ENCODE measurements at regions not wholly inside any gene's neighbourhood (a gene's known extent, or its start where the extent isn't known, plus 50 kb on each side); places are given as distances from the start of the nearest gene placed in this dataset.
"Not testable (repeated sequence)": the region's sequence is repeated elsewhere in the genome, so short reads cannot be mapped to it uniquely, and the experiment has no call there.

DNA sequence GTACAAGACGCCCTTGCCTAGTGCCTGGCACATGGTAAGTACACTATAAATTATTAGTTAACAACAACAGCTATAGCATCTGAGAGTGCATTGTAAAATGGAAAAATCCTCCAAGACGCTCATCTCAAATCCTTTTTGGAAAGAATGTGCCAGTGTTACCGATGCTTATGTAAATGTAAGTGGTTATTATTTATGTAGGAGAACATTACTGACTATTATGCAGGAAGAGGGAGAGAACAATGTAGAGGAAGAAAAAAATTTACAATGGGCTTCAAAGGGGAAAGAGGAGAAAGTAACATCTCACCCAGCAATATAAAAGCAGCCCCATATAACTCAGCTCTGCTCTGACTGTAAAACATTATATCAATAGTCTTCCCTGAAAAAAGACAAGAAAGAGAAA is 155.3 kb upstream of the LPP start:
- H3K4me1 Mint-ChIP-seq, result peaks cover 76% of the 10 kb centered on the region
- H3K4me3 Mint-ChIP-seq, result no peak overlapping the region
- H3K27ac Mint-ChIP-seq, result peak overlapping the region; percentile 50
- H3K36me3 Mint-ChIP-seq, result no peaks in the 10 kb centered on the region
- H3K9me3 Mint-ChIP-seq, result peaks cover 4% of the 10 kb centered on the region
- no peak for ATAC-seq
- no peak for DNase-seq (ENCODE audit: low spot score in 2 of 2)

DNA sequence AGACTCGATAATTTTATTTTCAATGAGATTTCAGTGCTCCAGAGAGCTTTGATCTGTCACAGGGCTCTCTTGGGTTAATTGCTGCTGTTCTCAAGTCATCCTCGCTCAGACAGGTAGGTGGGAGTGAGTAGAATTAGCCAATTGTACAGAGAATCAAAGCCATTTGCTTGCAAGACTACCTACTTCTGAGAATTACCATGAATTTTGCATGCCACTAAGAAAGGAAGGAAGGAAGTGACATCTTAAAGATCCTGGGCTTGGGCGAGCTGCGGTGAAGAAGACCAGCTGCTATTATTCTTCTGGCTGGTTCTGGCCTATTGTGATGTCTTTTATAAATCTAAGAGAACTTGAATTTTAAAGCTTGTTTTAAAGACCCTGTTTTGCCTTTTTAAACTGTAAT is 154.1 kb upstream of the LPP start:
- peaks cover 64% of the 10 kb centered on the region for H3K4me1 Mint-ChIP-seq
- peak overlapping the region; percentile 71 for H3K4me3 Mint-ChIP-seq
- H3K27ac Mint-ChIP-seq, result peak overlapping the region; percentile 98
- peaks cover 4% of the 10 kb centered on the region for H3K9me3 Mint-ChIP-seq
- peak; percentile 88 for ATAC-seq
- no peak for DNase-seq (ENCODE audit: low spot score in 2 of 2)
- H3K36me3 Mint-ChIP-seq, result no peaks in the 10 kb centered on the region

DNA sequence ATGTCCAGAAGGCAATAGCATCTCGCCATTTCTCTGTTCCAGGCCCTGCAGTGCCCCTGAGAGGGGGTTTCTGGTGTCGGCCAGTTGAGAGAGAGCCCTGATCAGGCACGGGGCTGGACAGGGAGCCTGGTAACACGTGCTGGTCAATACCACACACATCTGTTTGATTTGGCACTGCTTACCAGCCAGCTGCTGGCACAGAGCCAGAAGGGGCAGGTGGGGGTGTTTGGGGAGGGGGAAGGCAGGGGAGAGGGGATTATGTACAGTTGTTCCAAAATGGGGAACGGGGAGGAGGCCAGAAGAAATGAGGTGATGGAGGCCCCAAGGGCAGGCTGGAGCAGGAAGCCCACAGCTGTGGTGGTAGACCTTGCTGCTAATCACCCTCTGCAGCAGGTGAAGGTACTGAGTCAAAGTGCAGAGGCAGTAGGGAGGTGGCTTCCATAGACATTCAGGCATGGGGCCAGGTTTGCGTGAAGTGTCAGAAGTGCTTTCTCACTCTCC is 153.5 kb upstream of the LPP start:
- peak overlapping the region; percentile 71 for H3K4me3 Mint-ChIP-seq

DNA sequence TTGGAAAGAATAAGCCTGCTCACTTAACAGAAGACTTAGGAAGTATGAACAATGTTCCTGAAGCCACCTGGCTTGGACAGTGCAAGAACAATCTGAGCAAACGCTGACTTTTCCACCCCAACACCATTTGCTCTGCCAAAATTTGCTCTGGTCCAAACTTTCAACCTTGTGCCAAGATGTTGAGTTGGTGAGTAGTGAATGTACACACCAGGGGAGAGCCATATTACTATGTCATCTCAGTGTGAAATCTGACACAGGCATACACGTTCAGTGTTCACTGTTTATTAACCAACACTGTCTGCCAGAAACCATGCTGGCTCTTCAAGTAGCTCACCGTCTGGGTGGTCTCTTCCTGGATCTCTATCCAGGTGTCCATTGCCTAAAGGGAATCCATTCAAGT is 152.9 kb upstream of the LPP start:
- H3K36me3 Mint-ChIP-seq, result no peaks in the 10 kb centered on the region
- peaks cover 4% of the 10 kb centered on the region for H3K9me3 Mint-ChIP-seq
- peak overlapping the region; percentile 98 for H3K27ac Mint-ChIP-seq
- H3K4me1 Mint-ChIP-seq, result peaks cover 56% of the 10 kb centered on the region
- ATAC-seq (no peak), DNase-seq (ENCODE audit: low spot score in 2 of 2) (no peak)
- H3K4me3 Mint-ChIP-seq, result peak overlapping the region; percentile 71

More for the DNA sequence above, 153.5 kb upstream of the LPP start:
- Mint-ChIP-seq H3K36me3 (no peaks in the 10 kb centered on the region), H3K9me3 (peaks cover 4% of the 10 kb centered on the region), H3K4me1 (peaks cover 58% of the 10 kb centered on the region), H3K27ac (peak overlapping the region; percentile 98)
- ATAC-seq, result peak; percentile 75
- no peak for DNase-seq (ENCODE audit: low spot score in 2 of 2)

DNA sequence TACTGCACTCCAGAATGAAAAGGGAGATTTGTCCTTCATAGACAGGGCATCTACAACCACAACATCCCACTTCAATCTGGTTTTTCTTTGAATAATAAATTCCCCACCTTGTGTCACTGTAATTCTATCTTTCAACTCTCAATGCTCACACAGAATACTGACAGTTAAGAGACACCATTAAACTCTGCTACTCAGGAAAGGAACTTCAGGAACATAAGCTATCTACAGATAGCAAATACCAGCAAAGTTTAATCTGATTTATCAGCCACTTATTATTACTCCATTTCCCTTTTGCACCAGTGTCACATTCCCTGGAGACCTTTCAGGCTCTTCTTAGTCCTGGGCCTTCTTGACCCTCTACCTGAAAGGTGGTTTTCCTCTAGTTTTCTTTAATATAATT is 152.0 kb upstream of the LPP start:
- ATAC-seq (no peak), DNase-seq (ENCODE audit: low spot score in 2 of 2) (no peak)
- Mint-ChIP-seq H3K4me1 (peaks cover 47% of the 10 kb centered on the region), H3K27ac (no peak overlapping the region), H3K36me3 (no peaks in the 10 kb centered on the region), H3K4me3 (no peak overlapping the region), H3K9me3 (peaks cover 4% of the 10 kb centered on the region)

DNA sequence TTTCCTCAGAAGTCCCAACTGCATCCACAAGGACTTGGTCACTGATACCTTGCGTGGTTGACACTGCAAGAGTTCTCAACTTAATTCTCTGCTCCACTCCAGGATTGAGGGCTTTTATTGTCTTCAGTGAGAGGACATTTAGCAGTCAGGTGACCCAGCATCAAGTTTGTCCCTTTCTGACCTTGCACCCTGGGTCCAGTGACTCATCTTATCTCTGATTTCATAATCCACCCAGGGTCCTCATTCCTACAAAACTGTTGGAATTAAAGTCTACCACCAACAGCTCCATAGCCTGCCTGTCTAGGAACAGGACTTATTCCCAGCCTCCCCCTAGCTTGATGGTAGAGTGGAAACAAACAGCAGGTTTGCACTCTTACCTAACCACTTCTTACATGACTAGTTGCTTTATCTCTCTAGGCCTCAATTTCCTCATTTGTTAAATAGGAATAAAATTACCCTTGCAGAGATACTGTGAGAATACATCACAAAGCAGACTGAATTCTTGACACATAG is 151.3 kb upstream of the LPP start:
- no peak for DNase-seq (ENCODE audit: low spot score in 2 of 2)
- no peak for ATAC-seq
- H3K9me3 Mint-ChIP-seq, result peaks cover 4% of the 10 kb centered on the region
- H3K36me3 Mint-ChIP-seq, result no peaks in the 10 kb centered on the region
- H3K4me3 Mint-ChIP-seq, result no peak overlapping the region
- peaks cover 46% of the 10 kb centered on the region for H3K4me1 Mint-ChIP-seq
- peak overlapping the region; percentile 7 for H3K27ac Mint-ChIP-seq

DNA sequence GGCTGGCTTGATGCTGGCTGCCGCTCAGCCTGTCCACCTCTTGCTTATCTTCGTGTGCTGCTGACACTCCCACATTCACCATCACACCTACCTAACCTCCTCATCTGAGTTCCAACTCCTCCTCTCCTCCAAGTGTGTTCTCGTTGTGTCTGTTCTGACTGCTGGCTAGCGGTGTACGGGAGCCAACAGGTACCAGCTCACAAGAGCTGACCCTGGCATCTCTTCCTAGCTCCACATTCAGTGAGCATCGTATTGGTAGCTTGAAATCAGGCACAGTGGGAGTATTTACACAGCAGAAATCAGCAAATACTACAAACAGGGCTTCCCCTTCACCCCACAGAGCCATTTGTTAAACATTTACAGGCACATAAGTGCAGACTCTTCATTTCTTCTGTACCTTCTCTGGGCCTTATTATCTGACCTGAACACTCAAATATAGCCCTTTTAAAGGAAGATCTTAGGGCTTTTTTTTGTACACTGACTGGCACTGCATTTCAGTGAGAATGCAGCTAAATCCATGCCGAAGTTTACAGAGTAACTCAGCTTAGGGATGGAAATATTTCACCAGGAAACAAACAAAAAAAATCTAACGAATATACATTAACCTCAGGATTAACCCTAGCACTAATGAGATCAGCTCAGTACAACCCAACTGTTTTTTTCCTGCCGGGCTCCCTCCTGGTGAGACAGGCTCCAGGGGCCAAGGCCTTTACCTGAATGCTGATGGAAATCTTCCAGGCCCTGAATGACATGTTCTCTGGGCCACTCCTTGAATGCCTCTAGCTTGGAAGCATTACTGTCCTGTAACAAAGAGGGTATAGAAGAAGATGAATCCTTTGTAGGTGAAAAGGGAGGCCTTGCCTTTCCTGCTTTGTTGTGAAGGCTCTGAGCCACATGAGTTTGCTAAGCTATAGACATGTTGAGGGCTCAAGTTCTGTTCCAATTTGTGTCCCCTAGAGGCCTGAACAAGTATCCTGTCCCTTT is 150.5 kb upstream of the LPP start:
- H3K27ac Mint-ChIP-seq, result peak overlapping the region; percentile 7
- DNase-seq (ENCODE audit: low spot score in 2 of 2) (no peak), ATAC-seq (no peak)
- H3K4me3 Mint-ChIP-seq, result no peak overlapping the region
- H3K36me3 Mint-ChIP-seq, result no peaks in the 10 kb centered on the region
- H3K9me3 Mint-ChIP-seq, result peaks cover 4% of the 10 kb centered on the region
- H3K4me1 Mint-ChIP-seq, result peaks cover 44% of the 10 kb centered on the region

DNA sequence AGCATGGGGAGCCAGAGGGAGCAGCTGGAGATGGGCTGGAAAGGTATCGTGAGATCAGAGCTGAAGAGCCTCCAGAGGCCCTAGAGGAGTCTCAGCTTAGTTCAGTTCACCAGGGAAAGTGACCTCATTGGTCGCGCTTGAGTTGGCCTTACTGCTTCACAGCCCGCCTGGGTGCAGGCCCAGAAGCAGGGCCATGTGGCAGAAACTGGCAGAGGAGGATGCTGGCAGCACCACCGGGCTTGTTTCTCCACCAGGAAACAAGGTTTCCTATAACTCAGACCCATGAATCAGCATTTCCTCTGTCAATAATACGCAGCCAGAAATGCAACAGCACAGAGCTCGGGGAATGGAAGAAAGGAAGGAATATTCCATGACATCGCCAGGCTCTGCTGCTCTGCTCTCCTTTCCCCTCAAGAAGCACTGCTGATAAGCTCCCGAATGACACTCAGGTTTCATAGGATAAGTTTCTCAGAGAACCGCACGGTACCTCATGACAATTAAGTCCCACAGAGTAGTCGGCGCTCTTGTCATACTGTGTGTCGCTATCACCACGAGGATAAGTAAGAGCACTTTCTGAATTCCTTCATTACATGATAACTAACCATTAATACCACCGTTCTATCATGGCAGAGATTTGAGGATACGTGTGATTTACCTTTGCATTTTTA is 147.1 kb upstream of the LPP start:
- Mint-ChIP-seq H3K27ac (no peak overlapping the region), H3K4me1 (peaks cover 23% of the 10 kb centered on the region), H3K4me3 (no peak overlapping the region), H3K9me3 (peaks cover 2% of the 10 kb centered on the region), H3K36me3 (no peaks in the 10 kb centered on the region)
- no peak for ATAC-seq
- DNase-seq (ENCODE audit: low spot score in 2 of 2), result no peak

DNA sequence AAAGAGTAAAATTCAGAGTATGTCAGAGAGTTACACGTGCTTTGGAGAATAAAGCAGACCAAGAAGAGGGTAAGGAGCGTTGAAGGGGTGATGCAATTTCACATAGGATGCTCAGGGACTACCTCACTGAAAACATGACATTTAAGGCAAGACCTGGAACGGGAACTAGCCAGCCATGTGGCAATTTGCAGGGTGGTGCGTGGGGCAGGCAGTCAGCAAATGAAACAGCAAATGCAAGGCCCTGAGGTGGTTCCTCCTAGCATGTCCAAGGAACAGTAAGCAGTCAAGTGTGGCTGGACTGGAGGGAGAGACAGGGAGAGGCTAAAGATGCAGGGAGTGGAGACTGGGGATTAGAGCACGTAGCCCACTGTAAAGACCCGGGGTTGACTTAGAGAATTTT is 146.1 kb upstream of the LPP start:
- Mint-ChIP-seq H3K9me3 (peaks cover 2% of the 10 kb centered on the region), H3K36me3 (no peaks in the 10 kb centered on the region), H3K4me3 (no peak overlapping the region), H3K27ac (no peak overlapping the region), H3K4me1 (peaks cover 16% of the 10 kb centered on the region)
- no peak for ATAC-seq
- DNase-seq (ENCODE audit: low spot score in 2 of 2), result no peak

DNA sequence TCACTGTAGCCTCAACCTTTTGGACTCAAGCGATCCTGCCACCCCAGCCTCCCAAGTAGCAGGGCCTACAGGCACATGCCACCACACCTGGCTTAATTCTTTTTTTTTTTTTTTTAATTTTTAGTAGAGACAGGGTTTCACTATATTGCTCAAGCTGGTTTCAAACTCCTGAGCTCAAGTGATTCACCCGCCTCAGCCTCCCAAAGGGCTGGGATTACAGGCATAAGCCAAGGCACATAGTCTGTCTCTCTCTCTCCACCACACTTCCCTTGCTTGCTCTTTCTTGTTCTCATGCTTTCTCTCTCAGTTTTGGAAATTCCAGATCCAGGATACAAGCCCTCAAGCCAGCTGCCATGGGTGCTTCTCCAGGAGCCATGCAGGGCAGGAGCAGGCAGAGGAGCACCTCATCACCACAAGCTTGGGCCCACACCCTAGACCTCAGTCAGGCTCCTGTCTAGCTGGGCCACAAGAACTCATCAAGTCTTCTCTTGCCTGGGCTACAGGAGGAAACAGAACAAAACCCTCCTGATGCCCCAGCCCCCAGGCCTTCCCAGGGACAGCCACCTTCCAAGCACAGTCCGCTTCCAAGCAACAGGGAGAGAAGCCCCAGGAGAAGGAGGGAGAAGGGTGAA is 145.3 kb upstream of the LPP start:
- Mint-ChIP-seq H3K36me3 (no peaks in the 10 kb centered on the region), H3K4me1 (peaks cover 10% of the 10 kb centered on the region), H3K9me3 (peaks cover 2% of the 10 kb centered on the region), H3K4me3 (no peak overlapping the region), H3K27ac (peak overlapping the region; percentile 16)
- no peak for ATAC-seq
- no peak for DNase-seq (ENCODE audit: low spot score in 2 of 2)

DNA sequence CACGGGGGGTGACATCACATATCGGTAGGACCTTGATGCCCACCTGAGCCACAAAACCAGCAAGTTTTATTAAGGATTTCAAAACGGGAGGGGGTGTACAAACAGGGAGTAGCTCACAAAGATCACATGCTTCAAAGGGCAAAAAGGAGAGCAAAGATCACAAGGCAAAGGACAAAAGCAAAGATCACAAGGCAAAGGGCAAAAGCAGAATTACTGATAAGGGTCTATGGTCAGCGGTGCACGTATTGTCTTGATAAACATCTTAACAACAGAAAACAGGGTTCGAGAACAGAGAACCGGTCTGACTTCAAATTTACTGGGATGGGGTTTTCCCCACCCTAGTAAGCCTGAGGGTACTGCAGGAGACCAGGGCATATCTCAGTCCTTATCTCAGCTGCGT is 143.5 kb upstream of the LPP start:
- no peak overlapping the region for H3K4me3 Mint-ChIP-seq
- no peaks in the 10 kb centered on the region for H3K36me3 Mint-ChIP-seq
- no peak overlapping the region for H3K27ac Mint-ChIP-seq
- DNase-seq (ENCODE audit: low spot score in 2 of 2) (no peak), ATAC-seq (no peak)
- H3K4me1 Mint-ChIP-seq, result peaks cover 10% of the 10 kb centered on the region
- H3K9me3 Mint-ChIP-seq, result peaks cover 2% of the 10 kb centered on the region

DNA sequence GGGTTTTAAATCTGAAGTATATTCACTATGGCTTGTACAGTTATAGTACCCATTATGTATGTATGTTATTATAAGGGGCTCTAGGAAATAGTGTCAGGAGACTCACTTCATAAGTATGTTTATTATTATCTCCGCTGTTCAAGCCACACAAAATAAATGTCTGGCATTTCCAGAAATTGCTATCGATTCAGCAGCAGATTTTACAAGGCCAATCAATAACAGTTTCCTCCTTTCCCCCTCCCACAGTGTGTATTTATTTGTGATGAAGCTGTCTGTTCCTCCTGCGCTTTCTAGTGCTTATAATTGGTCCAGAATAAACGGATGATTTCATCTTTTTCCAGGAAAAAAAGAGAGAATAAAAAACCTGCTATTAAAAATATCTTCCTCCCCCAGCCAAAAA is 134.2 kb upstream of the LPP start:
- DNase-seq (ENCODE audit: low spot score in 2 of 2) (no peak), ATAC-seq (no peak)
- Mint-ChIP-seq H3K9me3 (no peaks in the 10 kb centered on the region), H3K4me3 (no peak overlapping the region), H3K4me1 (no peaks in the 10 kb centered on the region), H3K27ac (no peak overlapping the region), H3K36me3 (no peaks in the 10 kb centered on the region)

DNA sequence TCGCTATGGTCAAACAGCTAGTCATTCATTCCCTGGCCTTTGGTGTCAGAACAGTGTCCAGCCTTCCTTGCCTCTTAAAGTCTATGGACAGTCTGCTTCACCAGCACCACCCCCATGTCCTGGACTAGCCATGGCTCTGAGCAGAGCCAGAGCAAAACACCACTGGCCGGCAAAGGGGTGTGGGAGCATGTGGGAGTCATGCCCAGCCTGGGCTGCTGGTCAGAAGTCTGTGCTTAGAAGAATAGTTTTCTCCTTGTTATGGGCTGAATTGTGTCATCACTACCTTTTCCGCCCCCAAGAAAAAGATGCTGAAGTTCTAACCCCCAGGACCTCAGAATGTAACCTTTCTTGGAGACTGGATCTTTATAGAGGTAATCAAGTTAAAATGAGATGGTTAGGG is 132.9 kb upstream of the LPP start:
- H3K9me3 Mint-ChIP-seq, result no peaks in the 10 kb centered on the region
- H3K36me3 Mint-ChIP-seq, result no peaks in the 10 kb centered on the region
- DNase-seq (ENCODE audit: low spot score in 2 of 2) (no peak), ATAC-seq (no peak)
- peak overlapping the region; percentile 43 for H3K27ac Mint-ChIP-seq
- no peak overlapping the region for H3K4me3 Mint-ChIP-seq
- H3K4me1 Mint-ChIP-seq, result no peaks in the 10 kb centered on the region

DNA sequence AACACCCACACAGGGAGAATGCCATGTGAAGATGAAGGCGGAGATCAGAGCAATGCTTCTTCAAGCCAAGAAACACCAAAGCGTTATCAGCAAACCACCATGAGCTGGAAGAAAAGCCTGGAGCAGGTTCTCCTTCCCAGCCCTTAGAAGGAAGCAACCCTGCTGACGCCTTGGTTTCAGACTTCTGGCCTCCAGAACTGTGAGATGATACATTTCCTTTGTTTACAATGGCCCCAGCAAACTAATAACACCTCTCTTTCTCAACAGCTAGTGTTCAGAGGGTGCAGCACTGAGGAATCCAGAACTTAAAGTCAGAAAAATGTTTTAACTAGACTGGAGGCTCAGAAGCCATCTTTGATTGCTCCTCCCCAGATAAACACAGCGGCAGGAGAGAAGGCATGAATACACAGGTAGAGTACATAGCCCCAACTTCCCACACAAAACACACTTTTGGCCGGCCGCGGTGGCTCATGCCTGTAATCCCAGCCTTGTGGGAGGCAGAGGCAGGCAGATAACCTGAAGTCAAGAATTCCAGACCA is 132.4 kb upstream of the LPP start:
- H3K36me3 Mint-ChIP-seq, result no peaks in the 10 kb centered on the region
- no peaks in the 10 kb centered on the region for H3K9me3 Mint-ChIP-seq
- ATAC-seq, result no peak
- no peak for DNase-seq (ENCODE audit: low spot score in 2 of 2)
- no peaks in the 10 kb centered on the region for H3K4me1 Mint-ChIP-seq
- no peak overlapping the region for H3K27ac Mint-ChIP-seq
- H3K4me3 Mint-ChIP-seq, result no peak overlapping the region

DNA sequence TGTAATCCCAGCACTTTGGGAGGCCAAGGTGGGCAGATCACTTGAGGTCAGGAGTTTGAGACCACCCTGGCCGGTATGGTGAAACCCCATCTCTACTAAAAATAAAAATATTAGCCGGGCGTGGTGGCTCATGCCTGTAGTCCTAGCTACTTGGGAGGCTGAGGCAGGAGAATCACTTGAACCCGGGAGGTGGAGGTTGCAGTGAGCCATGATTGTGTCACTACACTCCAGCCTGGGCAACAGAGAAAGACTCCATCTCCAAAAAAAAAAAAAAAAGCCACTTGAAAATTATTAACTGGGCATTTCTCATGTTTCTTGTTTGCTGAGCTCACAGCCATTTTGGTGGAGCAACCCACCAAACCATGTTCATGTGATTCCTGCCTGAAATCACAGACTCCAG is 131.1 kb upstream of the LPP start:
- not testable (repeated sequence) for ATAC-seq; H3K4me1 Mint-ChIP-seq; H3K36me3 Mint-ChIP-seq; H3K27ac Mint-ChIP-seq; DNase-seq (ENCODE audit: low spot score in 2 of 2); H3K4me3 Mint-ChIP-seq; H3K9me3 Mint-ChIP-seq
